OCI-LY3 (cell line): ENCODE measurements at regions not wholly inside any gene's neighbourhood (a gene's known extent, or its start where the extent isn't known, plus 50 kb on each side); places are given as distances from the start of the nearest gene placed in this dataset.

ENCODE experiments used
- H2AFZ ChIP-seq: fragments of 200-600, 300-600 bp; shearing (Covaris generic); 2 replicates; pipeline ENCODE4 v1.6.0; 2014; ENCODE audit warnings: antibody characterized with exemption, low read depth, low read length
- H3K27ac ChIP-seq: fragments of 200-600, 300-600 bp; sonication (generic); 2 replicates; pipeline ENCODE4 v1.5.1; 2014; ENCODE audit warnings: mild to moderate bottlenecking, low read length, moderate library complexity, mixed read lengths
- H3K27me3 ChIP-seq: fragments of 200-600, 300-600 bp; sonication (generic); 2 replicates; pipeline ENCODE4 v1.6.1; 2014; ENCODE audit warnings: low read depth, low read length, mixed read lengths
- H3K36me3 ChIP-seq: fragments of 200-600, 300-600 bp; sonication (generic); replicated peaks from 2 replicates; pipeline ENCODE3; 2014; ENCODE audit warnings: low read depth, low read length, mixed read lengths
- H3K4me1 ChIP-seq: fragments of 300-600, 200-600 bp; sonication (generic); 2 replicates; pipeline ENCODE4 v1.6.1; 2014; ENCODE audit warnings: low read length, mixed read lengths
- H3K4me2 ChIP-seq: fragments of 200-600, 300-600 bp; sonication (generic); 2 replicates; pipeline ENCODE4 v1.6.1; 2014; ENCODE audit warnings: low read length, mixed read lengths
- H3K4me3 ChIP-seq: fragments of 300-600, 200-600 bp; sonication (generic); 2 replicates; pipeline ENCODE4 v1.5.1; 2014; ENCODE audit warnings: antibody characterized with exemption, mild to moderate bottlenecking, low read length, moderate library complexity
- H3K79me2 ChIP-seq: fragments of 300-600, 200-600 bp; shearing (Covaris generic); 2 replicates; pipeline ENCODE4 v1.6.1; 2014; ENCODE audit warnings: mild to moderate bottlenecking, low read length, mixed read lengths
- H3K9ac ChIP-seq: fragments of 300-600, 200-600 bp; shearing (Covaris generic); 2 replicates; pipeline ENCODE4 v1.6.0; 2014; ENCODE audit warnings: mild to moderate bottlenecking, low read length, moderate library complexity
- H3K9me3 ChIP-seq: fragments of 200-600, 300-600 bp; shearing (Covaris generic); 2 replicates; pipeline ENCODE4 v1.6.1; 2014; ENCODE audit warnings: low read length, mixed read lengths; ENCODE audit not compliant: insufficient read depth
- H4K20me1 ChIP-seq: fragments of 200-600, 300-600 bp; sonication (generic); 2 replicates; pipeline ENCODE4 v1.6.1; 2016; ENCODE audit warnings: low read length, mixed read lengths; ENCODE audit not compliant: insufficient read depth
- EZH2phosphoT487 ChIP-seq: fragments of 200-600 bp; shearing (Covaris generic); IDR thresholded peaks from 2 replicates; pipeline ENCODE4 v1.6.1; 2018; ENCODE audit warnings: antibody characterized with exemption, mixed run types, low read depth
- TF ChIP-seq, protein P1 (sequence below): fragments of 200-600, 300-600 bp; sonication (generic); IDR thresholded peaks from 2 replicates; pipeline ENCODE4 v1.5.1; 2014; ENCODE audit warnings: antibody characterized with exemption, low read length, low read depth

DNA sequence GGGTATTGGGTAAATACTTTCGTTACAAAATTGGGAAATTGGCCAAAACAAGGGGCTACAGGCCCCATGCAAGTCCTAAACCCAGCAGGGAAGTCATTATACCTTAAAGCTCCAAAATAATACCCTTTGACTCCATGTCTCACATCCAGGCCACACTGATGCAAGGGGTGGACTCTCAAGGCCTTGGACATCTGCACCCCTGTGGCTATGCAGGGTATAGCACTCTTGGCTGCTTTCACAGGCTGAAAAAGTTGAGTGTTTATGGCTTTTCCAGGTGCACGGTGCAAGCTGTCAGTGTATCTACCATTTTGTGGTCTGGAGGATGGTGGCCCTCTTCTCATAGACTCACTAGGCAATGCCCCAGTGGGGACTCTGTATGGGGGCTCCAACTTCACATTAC, 326.5 kb downstream of the TEX13C start:
- H3K4me2 ChIP-seq, result no peak overlapping the region
- H2AFZ ChIP-seq, result no peak overlapping the region
- TF ChIP-seq EZH2phosphoT487, result no peak
- TF ChIP-seq, protein P1, sequence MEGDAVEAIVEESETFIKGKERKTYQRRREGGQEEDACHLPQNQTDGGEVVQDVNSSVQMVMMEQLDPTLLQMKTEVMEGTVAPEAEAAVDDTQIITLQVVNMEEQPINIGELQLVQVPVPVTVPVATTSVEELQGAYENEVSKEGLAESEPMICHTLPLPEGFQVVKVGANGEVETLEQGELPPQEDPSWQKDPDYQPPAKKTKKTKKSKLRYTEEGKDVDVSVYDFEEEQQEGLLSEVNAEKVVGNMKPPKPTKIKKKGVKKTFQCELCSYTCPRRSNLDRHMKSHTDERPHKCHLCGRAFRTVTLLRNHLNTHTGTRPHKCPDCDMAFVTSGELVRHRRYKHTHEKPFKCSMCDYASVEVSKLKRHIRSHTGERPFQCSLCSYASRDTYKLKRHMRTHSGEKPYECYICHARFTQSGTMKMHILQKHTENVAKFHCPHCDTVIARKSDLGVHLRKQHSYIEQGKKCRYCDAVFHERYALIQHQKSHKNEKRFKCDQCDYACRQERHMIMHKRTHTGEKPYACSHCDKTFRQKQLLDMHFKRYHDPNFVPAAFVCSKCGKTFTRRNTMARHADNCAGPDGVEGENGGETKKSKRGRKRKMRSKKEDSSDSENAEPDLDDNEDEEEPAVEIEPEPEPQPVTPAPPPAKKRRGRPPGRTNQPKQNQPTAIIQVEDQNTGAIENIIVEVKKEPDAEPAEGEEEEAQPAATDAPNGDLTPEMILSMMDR, result no peak
- no peaks in the 10 kb centered on the region for H3K4me1 ChIP-seq
- H4K20me1 ChIP-seq, result no peaks in the 10 kb centered on the region
- H3K27me3 ChIP-seq, result no peaks in the 10 kb centered on the region
- no peak overlapping the region for H3K9ac ChIP-seq
- no peak overlapping the region for H3K27ac ChIP-seq
- H3K79me2 ChIP-seq, result no peaks in the 10 kb centered on the region
- H3K36me3 ChIP-seq, result no peaks in the 10 kb centered on the region
- no peak overlapping the region for H3K4me3 ChIP-seq
- no peaks in the 10 kb centered on the region for H3K9me3 ChIP-seq

DNA sequence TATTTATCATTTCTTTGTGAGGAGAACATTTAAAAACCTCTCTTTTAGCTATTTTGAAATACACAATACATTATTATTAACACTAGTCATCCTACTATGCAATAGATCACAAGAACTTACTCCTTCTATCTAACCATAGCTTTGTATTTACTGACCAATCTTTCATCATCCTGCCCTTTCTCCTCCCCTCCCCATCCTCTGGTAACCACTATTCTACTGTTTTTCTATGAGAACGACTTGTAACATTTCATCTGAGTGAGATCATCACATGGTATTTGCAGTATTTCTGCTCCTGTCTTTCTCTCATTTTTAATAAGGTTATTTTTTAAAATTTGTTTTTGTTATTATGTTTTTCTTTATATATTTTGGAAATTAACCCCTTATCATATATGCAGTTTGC, 331.8 kb downstream of the TEX13C start:
- H3K79me2 ChIP-seq, result no peaks in the 10 kb centered on the region
- no peak overlapping the region for H3K4me3 ChIP-seq
- H4K20me1 ChIP-seq, result no peaks in the 10 kb centered on the region
- H3K4me2 ChIP-seq, result no peak overlapping the region
- no peak overlapping the region for H3K9ac ChIP-seq
- no peak overlapping the region for H3K27ac ChIP-seq
- H3K4me1 ChIP-seq, result no peaks in the 10 kb centered on the region
- H2AFZ ChIP-seq, result no peak overlapping the region
- TF ChIP-seq, protein P1, result no peak
- TF ChIP-seq EZH2phosphoT487, result no peak
- H3K9me3 ChIP-seq, result no peaks in the 10 kb centered on the region
- H3K36me3 ChIP-seq, result no peaks in the 10 kb centered on the region
- H3K27me3 ChIP-seq, result no peaks in the 10 kb centered on the region

DNA sequence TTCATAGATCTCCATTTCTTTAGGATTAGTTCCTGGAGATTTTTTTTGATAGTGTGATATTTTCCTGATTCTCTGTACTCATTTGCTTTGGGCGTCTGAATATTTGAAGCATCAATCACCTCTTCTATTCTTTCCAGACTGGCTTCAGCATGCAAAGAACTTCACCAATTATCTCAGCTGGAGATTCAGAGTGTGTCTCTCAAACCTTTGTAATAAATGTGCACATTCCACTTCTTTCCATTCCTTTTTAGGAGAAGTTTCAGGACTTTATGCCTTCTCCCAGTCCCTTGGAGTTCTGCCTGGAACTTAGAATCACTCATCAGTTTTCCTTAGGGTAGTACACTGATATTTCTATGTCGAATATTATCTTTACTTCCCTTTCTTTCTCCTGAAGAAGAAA, 334.8 kb downstream of the TEX13C start:
- Histone ChIP-seq H3K79me2 (no peaks in the 10 kb centered on the region), H3K9ac (no peak overlapping the region), H3K4me1 (no peaks in the 10 kb centered on the region), H3K9me3 (no peaks in the 10 kb centered on the region), H3K27me3 (no peaks in the 10 kb centered on the region), H4K20me1 (no peaks in the 10 kb centered on the region), H3K36me3 (no peaks in the 10 kb centered on the region), H2AFZ (no peak overlapping the region), H3K27ac (no peak overlapping the region), H3K4me3 (no peak overlapping the region), H3K4me2 (no peak overlapping the region)
- no peak for TF ChIP-seq EZH2phosphoT487
- TF ChIP-seq, protein P1, result no peak

DNA sequence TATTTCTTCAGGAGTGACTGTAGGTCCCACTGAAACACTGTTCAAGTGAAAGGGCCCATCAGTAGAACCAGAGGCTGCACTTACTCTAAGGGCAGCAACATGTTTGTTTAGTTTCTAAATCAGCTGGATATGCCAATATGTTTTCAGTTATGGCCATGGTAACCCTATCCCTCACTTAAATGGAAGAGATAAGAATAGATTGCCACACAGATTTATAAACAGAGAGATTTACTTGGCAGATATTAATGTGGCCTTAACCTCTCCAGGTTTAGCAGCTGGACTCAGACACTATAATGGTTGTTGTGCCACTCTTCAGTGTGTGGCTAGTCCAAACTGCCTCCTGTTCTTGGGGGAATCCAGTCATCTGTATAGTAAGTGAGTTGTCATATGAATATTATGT, 354.1 kb downstream of the TEX13C start:
- Histone ChIP-seq H3K36me3 (no peaks in the 10 kb centered on the region), H2AFZ (no peak overlapping the region), H4K20me1 (no peaks in the 10 kb centered on the region), H3K27me3 (no peaks in the 10 kb centered on the region), H3K79me2 (no peaks in the 10 kb centered on the region), H3K4me3 (no peak overlapping the region), H3K9ac (no peak overlapping the region), H3K27ac (no peak overlapping the region), H3K9me3 (no peaks in the 10 kb centered on the region), H3K4me1 (peaks cover 6% of the 10 kb centered on the region; the same call in 1 of the 2 replicates), H3K4me2 (no peak overlapping the region)
- TF ChIP-seq EZH2phosphoT487, result no peak
- TF ChIP-seq, protein P1, result no peak
